Renal cortex interstitium (tissue), 11 donors: ENCODE measurements at regions not wholly inside any gene's neighbourhood (a gene's known extent, or its start where the extent isn't known, plus 50 kb on each side); places are given as distances from the start of the nearest gene placed in this dataset.
"Not testable (repeated sequence)": the region's sequence is repeated elsewhere in the genome, so short reads cannot be mapped to it uniquely, and the experiment has no call there.

Experiments
- DNase-seq, 11 donors: peaks; one replicate each; pipeline ENCODE4 v3.0.0-alpha.2; 2013; ENCODE audit warnings: low read depth in 9 of 11, low spot score in 4 of 11; ENCODE audit errors: extremely low read depth in 1 of 11

DNA sequence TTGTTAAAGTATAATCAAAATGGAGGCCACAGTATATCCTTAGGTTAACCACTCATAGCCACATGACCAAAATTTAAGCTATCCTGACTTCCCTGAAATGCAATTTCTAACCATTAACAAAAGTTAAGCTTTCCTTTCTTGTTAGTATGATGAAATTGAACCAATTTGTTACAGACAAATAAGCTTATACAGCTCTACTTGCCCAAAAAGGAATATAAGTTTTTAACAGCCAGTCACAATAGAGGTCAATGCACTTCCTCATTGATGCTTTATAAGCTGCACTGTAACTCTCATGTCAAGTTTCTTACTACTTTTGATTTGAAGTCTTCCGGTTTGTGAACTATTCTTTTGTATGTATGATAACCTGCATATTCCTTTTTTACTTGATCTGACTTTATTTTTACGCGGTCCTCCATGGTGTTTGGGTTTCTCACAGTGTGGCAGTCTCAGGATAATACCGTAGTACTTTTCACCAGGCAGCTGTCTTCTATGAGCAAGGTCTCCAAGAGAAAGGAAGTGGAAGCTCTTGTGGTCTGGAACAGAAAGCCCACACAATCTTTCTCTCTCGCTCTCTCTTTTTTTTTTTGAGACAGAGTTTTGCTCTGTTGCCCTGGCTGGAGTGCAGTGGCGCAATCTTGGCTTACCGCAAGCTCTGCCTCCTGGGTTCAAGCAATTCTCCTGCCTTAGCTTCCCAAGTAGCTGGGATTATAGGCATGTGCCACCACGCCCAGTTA, 331.6 kb downstream of the SRGAP2C start:
- DNase-seq, result no peak

DNA sequence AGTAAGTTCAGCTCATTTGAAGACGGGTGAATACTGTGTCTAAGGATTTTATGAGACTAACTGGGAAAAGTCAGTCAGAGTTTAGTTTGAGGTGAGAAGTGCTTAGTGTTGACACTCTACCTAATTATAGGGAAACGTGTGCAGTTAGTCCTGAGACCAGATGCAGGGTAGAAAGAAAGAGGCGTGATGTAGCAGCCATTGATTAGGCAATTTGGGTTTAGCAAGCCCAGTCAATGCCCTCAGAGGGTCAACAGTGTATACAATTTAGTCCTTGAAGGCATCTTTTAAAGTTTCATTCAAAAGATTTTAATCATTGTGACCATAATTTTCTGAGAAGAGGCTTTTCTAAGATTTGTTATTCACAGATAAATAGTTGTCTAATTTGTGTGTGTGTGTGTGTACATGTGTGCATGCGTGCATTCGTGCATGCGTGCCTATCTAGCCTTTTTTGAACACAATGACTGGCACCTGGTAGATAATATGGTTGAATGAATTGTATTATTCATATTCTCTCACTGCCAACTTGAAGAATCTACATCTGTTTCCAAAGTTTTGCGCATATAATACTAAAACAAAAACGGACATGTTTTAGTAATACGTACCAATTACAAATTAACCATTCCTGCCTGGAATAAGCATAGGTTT, 332.9 kb downstream of the SRGAP2C start:
- DNase-seq, result no peak

DNA sequence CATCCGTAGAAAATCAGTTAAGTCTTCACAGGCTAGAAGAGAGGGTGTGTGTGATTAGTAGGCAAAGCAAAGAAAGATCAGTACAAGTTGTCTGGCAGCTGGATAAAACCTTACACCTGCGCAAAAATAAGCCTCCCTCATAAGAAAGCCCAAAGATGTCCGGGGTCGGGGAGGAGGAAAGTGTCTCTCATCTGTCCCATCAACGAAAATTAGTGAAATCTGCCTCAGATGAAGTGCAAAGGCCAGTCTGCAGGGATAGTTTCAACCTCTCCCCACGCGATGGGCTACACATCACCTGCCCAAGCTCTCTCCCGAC, 333.9 kb downstream of the SRGAP2C start:
- no peak for DNase-seq

DNA sequence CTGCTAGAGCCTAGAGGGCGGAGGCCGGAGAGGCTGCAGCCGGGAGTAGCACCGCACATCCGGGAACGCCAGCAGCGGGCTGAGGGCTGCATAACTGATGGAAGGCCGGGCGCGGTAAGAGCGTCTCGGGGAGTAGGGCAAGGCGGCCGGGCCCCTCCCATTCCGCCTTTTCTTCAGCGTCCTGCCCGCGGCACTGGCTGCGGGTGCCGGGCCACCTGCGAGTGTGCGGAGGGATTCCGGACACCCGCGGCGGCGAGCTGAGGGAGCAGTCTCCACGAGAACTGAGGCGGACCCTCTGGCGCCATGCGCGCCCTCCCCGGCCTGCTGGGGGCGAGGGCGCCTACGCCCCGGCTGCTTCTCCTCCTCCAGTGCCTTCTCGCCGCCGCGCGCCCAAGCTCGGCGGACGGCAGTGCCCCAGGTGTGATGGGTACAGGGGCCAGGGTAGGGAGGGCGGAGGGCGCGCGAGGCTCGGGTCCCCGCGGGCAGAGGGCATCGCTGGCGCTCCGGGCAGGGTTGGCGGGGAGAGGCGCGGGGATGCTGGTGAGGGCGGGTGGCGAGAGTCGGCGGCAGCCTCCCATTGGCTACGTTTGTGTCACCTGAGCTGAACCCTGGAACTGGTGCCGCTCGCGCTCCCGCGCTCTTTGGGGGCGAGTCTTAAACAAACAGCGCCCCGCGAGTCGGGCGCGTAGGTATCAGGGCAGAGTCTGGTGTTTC, 334.4 kb downstream of the SRGAP2C start:
- DNase-seq, result peak in 9 of 11 donors; percentile 31 to 62 (median 39)

DNA sequence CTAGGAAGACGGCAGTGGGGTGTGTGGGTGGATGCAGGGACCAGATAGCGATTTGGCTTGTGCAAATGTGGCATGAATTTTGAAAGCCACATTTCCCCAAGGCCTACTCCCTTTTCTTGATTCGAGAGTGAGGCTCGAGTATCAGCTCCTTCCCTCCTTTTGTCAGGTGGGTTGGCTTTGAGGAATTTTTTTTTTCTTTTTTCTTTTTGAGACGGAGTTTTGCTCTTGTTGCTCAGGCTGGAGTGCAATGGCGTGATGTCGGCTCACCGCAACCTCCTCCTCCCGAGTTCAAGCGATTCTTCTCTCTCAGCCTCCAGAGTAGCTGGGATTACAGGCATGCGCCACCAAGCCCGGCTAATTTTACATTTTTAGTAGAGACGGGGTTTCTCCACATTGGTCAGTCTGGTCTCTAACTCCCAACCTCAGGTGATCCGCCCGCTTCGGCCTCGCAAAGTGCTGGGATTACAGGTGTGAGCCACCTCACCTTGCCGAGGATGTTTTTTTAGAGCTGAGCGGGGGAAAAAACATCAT, 335.0 kb downstream of the SRGAP2C start:
- not testable (repeated sequence) for DNase-seq

DNA sequence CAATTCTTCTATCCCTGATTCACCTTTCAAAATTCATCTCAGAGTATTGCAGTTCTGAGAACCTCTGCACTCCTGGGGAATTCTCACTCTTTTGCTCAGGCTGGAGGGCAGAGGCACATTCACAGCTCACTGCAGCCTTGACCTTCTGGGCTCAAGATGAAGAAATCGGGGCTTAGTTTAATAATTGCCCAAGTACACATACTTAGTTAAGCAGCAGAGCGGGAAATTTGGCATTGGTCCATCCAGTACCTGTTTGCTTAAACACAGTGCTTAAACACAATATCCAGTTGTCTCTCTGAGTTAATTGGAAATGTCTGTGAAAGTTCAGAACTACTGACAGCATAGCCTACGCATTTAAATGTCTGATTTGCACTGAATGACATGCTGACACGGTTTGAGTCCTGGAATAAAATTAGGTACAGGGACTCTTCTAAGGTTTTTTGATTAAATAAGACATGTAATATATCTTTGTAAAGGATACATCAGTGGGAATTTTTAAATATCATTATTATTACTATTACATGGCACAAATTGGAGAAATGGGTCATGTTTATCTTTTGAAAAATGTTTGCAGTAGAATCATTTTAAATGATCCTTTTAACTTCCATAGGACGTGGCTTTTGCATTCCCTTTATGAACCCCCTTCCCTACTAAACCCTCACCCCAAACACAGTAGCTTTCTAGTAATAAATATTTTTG, 337.4 kb downstream of the SRGAP2C start:
- DNase-seq, result peak in 10 of 11 donors; percentile 24 to 81 (median 38)

DNA sequence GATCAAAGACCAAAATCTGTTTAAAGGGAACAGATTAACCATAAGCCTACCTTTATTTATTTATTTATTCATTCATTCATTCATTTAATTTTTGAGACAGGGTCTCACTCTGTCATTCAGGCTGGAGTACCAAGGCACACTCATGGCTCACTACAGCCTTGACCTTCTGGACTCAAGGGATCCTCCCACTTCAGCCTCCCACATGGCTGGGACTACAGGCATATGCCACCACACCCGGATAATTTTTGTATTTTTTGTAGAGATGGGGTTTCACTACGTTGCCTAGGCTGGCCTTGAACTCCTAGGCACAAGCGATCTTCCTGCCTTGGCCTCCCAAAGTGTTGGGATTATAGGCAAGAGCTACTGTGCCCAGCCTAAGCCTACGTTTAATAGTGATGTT, 338.3 kb downstream of the SRGAP2C start:
- DNase-seq, result not testable (repeated sequence)

DNA sequence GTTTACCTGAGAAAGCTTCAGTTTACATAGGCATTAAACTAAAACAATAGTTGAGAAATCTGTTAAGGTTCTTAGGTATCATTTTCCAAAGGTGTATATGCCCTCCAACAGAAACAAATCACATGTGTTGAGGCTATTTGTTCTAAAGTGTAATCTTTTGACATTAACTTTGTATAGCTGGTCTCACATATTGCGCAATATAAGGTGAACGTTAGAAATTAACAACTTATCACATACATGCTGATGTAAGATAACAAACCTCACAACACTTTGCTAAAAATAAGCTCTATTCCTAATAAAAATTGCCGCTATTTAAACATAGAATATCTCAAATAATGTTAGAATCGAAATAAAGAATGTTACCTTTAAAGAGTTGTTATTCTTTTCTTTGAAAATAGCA, 340.6 kb downstream of the SRGAP2C start:
- no peak for DNase-seq

DNA sequence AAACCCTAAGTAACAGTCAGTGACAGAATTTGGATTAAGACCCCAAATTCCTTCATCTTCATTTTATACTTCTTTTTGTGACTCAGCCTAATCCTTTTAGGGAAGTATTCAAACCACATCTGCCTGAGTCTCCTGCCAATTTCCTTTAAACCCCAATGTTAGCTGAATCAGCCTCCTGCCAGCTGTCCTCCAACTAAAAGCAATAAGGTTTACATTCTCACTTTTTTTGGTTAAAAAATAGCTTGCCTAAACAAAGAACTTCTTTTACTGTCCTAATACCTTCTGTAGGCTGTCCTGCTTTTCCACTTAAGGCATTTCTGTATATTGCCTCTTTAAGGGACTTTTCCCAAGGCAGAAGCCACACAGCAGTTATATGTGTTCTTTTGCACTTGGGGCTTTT, 344.2 kb downstream of the SRGAP2C start:
- not testable (repeated sequence) for DNase-seq

DNA sequence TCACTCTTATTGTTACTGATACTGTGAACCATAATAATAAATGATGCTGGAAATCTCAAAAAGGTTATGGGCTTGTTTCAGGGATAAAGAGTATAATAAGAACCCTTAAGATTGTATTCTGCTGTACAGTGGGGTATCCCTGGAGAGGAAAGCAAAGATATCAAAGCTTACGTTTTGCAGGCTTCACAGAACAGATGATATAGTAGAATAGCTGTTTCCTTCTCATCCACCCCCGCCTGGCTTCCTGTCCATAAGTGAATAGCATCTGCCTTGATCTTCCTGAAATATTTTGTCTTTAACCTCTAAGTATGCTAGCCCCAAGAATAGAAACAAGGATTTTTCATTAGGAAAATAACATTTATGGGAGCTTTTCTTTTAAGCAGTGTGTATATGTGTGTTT, 345.3 kb downstream of the SRGAP2C start:
- not testable (repeated sequence) for DNase-seq

DNA sequence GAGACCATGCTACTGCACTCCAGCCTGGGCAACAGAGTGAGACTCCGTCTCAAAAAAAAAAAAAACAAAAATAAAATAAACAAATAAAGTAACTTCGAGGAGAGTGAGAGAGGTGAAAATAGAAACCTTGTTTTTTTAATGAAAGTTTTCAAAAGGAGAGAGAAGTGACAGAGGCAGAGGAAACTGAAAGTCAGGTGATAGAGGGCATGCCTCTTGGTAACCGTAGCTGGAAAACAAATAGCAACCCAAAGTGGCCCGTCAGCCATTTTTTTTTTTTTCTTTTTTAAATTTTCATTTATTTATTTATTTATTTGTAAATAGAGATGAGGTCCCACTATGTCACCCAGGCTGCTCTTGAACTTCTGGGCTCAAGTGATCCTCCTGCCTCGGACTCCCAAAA, 347.0 kb downstream of the SRGAP2C start:
- DNase-seq, result not testable (repeated sequence)

DNA sequence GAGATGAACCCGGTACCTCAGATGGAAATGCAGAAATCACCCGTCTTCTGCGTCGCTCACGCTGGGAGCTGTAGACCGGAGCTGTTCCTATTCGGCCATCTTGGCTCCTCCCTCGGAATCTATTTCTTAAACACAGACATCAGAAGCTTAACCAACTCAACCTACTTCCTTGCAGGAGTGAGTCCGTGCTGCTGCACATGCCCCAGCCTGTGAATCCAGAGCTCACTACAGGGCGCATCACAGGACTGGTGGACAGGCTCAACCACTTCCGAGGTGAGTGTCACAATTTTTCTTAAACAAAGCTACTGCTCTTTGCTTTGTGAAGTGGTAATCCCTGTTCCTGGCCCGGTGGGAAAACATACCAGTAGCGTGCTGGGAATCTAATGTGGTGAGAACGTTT, 353.4 kb downstream of the SRGAP2C start:
- DNase-seq, result not testable (repeated sequence)

DNA sequence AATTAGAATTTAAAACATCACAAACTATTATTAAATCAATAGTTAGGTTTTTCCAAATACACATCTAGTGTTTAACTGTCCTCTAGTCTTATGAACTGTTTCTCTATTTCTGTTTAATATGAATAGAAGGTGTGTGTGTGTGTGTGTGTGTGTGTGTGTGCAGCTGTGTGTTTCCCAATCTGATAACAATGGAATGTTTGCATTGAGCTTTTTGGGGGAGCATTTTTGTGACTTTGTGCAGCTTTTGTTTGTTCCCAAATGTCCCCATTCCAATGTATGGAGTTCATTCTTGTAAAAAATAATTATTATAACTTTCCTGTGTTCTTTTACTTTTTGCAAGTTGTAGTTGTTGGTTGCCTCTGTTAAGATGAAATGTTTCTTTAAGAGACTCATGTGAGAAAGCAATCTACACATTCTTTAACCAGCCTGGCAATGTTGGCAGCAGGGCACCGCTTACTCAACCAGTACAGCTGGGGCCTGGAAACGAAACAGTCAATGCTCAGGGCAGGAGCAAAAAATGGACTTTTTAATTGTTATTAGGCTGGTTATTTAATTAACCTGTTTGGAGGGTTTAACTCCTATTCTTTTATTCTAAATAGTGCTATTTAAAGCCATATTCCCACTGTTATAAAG, 354.3 kb downstream of the SRGAP2C start:
- no peak for DNase-seq

DNA sequence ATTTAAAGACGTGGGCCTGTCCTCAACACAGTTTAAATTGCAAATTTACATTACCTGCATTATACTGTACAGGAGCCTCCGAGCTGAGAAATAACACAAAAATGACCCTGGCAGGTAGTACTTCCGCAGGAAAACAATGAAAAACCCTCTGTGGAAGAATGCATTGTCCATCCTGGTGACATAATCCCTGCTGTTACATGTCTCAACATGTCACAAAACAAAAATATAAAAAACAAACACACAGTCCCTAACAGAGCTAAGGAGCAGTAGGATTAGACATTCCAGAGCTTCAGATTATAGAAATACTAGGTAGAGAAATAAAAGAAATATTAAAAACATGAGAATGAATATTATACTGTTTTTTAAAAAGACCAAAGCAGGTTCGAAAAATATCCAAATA, 359.2 kb downstream of the SRGAP2C start:
- DNase-seq, result not testable (repeated sequence)

DNA sequence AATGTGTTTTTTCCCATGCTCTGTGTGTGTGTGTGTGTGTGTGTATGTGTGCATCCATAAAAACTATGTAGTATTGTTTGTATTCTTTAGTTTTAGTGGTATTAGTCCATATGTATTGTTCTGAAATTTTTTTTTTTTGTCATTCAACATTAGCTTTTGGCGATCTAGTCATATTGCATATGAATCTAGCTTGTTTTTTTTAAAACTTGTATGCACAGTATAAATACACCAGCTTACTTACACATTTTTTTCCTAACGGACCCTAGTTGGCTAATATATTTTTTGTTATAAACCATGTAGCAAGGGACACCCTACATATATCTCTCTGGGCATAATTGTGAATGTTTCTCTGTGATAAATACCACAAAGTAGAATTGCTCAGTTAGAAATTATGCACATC, 359.7 kb downstream of the SRGAP2C start:
- DNase-seq, result no peak

DNA sequence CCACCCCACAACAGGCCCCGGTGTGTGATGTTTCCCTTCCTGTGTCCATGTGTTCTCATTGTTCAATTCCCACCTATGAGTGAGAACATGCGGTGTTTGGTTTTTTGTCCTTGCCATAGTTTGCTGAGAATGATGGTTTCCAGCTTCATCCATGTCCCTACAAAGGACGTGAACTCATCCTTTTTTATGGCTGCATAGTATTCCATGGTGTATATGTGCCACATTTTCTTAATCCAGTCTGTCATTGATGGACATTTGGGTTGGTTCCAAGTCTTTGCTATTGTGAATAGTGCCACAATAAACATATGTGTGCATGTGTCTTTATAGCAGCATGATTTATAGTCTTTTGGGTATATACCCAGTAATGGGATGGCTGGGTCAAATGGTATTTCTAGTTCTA, 361.1 kb downstream of the SRGAP2C start:
- not testable (repeated sequence) for DNase-seq

DNA sequence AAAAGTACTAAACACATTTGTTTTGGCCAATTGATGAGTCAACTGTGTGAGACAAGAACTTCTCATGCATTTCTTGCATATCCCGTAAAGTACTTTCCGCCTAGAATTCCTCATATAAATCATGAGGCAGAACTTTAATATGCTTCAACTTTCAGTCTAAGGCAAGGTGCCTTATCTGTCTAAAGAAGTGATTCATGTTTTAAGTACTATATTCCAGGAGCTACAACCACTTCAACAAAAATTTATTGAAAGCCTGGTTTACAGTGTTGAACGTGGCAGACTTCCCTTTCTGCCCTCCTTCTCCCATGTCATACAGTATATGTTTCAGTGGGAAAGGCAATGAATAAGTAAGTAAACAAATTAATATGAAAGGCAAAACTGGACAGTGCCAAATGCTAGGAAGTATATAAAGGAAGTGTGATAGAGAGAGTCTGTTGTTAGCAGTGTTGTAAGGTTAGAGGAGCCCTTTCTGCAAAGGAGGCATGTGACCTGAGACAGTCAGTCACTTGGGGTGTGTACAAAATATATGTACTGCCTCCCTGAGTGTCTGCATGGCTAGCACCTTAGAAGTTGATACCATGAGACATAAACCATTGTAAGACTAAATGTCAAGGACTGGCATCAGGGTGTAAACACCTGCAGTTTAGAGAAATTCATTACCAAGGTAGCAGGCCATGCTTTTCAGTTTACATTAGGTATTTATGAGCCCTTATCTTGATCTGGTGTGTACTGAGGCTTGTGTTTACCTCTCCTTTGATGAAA, 362.2 kb downstream of the SRGAP2C start:
- DNase-seq, result peak in 2 of 11 donors; percentile 1 to 17

DNA sequence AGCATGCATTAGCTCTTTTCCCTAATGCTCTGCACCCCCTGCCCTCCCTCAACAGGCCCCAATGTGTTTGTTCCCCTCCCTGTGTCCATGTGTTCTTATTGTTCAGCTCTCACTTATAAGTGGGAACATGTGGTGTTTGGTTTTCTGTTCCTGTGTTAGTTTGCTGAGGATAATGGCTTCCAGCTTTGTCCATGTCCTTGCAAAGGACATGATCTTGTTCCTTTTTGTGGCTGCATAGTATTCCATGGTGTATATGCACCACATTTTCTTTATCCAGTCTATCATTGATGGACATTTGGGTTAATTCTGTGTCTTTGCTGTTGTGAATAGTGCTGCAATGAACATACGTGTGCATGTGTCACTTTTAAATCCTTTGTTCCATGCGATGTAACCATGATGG, 363.0 kb downstream of the SRGAP2C start:
- not testable (repeated sequence) for DNase-seq
